GM18499 (cell line): ENCODE measurements at regions not wholly inside any gene's neighbourhood (a gene's known extent, or its start where the extent isn't known, plus 50 kb on each side); places are given as distances from the start of the nearest gene placed in this dataset.
"Not testable (repeated sequence)": the region's sequence is repeated elsewhere in the genome, so short reads cannot be mapped to it uniquely, and the experiment has no call there.

Experiments
- ATAC-seq: cut with Tn5 transposase; IDR thresholded peaks from one replicate; pipeline ENCODE4 v1.9.1; 2021; ENCODE audit warnings: moderate number of reproducible peaks; ENCODE audit not compliant: insufficient read depth, unreplicated experiment

- no peak for ATAC-seq
These were observed 127.9 kb upstream of the NRBF2 start for GRCh38 chr10:63005246-63005645.

DNA sequence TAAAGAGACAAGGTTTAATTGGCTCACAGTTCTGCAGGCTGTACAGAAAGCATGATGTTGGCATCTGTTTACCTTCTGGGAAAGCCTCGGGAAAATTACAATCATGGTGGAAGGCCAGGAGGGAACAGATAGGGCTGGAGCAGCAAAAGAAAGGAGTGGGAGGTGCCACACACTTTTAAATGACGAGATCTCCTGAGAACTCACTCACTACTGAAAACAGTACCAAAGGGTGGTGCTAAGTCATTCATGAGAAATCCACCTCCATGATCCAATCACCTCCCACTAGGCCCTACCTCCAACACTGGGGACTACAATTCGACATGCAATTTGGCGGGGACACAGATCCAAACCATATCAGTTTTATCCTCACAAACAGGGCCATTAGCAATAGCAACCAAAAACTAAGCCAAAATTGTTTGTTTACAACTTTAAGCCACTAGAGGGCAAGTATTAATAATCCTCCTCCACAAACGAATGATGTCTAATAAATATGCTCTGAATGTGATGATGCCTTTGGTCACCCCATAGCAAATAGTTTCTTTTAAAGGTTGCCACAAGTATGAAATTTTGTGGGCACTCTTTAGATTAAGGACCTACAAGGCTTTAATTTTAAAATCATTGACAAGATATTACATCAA lies 129.2 kb upstream of the NRBF2 start:
- ATAC-seq, result no peak

DNA sequence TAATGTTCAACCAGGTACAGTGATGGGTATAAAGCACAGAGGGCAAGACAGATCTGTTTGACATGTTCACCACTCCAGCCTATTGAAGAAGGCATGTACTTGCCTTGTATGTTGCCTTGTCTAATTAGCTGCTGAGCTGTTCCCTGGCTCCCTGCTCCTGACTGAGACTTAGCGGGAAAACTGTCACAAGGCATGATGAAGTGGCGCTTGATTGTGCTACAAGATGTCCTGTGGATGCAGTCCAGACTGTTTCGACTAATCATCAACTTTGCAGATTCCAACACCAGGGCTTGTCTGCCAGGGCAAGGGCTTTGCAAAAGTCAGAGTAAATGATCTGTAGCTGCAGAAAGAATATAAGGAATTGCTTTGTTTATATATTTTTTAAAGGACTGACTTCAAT lies 136.2 kb upstream of the NRBF2 start:
- no peak for ATAC-seq

GRCh38 chr10:62996516-62996915 lies 136.6 kb upstream of the NRBF2 start:
- ATAC-seq, result no peak

- no peak for ATAC-seq
These were observed 140.0 kb upstream of the NRBF2 start for GRCh38 chr10:62993121-62993520.

GRCh38 chr10:62992145-62992721 lies 140.9 kb upstream of the NRBF2 start:
- ATAC-seq, result no peak

- no peak for ATAC-seq
These were observed 143.0 kb upstream of the NRBF2 start for GRCh38 chr10:62990126-62990525.

DNA sequence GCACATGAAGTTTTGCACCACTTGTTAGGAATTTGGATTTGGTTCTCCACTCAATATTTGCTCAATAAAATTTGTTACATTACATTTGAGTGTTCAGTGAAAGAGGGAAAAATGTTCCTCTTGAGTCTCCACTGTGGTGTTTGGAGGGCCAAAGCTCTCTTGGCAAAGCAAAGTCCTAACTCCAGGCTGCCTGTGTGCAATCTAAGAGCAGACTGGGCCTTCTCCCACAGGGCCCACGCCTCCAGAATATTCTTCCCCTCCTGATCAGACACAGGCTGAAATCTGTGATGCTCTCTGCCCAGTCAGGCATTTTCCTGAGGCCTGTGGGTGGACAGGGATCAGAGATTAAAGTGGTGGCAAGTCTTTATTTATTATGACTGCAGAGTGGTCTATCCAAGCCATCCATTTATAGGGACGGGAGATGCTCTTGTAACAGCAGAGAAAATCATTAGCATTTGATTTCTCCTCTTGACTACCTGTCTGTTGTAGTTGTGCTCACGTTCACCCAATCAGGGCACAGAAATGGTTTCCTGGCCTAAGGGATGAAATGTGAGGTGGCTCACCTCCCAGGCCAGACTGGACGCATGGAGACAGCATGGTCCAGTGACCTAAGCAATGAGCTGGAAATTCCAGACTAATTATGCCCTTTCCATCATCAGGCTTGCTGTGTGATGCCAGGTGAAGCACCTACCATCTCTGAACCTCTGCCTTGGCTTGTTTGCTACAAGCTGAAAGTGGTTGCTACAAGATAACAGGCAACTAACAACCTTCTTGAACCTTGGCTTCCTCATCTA lies 147.1 kb upstream of the NRBF2 start:
- ATAC-seq, result no peak

DNA sequence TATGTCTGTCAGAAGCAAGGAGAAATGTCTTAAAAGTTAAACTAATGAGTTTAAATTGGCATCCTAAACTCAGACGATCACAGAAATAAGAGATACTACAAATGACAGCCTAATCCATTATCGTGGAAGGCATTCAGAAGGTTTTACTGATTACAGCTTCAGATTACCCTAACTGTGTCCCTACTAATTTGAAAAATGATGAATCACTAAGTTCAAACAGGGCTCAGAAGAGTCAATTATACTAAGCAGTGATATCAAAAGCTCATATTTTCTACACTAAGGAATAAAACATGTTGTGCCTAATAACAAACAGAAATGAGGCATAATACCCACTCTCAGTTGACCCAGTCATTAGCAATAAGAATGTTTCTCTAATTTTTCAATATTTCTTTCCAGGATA lies 152.0 kb upstream of the NRBF2 start:
- ATAC-seq, result no peak

DNA sequence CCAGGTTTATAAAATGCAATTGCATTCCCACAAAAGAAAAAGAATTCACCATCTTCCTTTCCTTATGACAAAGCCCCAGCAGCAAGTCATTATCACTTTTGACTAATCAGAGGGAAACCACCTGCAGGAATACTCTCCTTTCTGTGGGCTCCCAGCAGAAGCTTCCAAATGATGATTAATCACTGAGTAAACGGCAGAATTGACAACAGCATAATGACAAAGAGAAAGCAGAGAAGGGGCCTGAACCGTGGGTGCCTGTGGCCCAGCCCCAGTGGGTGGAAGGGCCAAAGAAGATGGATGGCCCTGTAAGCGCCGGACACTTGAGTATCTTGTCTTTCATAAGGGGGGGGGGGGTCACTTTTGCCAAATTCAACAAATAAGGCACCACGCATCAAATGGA lies 152.4 kb upstream of the NRBF2 start:
- ATAC-seq, result no peak

- no peak for ATAC-seq
These were observed 153.2 kb upstream of the NRBF2 start for GRCh38 chr10:62979921-62980320.

DNA sequence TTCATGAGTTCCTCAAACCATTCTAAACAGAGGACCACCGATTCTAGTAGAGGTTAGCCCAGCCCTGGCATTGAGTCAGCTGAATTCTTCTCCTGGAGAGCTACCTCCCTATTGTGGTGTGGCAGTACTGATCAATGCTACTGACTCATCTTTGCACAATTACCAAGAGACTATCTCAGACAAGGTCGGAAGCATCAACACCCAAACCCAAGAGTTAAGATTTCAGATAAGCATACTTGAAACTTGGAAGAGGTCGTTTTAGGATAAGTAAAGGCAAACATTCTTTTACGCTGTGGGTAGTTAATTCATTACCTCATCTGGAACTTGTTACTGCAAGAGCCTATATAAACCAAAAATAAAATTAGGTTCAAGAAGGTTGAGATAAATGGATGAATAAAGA lies 154.6 kb upstream of the NRBF2 start:
- ATAC-seq, result no peak

- ATAC-seq, result not testable (repeated sequence)
These were observed 158.3 kb upstream of the NRBF2 start for GRCh38 chr10:62974795-62975194.

GRCh38 chr10:62972103-62972502 lies 155.9 kb upstream of the EGR2 start:
- ATAC-seq, result no peak

DNA sequence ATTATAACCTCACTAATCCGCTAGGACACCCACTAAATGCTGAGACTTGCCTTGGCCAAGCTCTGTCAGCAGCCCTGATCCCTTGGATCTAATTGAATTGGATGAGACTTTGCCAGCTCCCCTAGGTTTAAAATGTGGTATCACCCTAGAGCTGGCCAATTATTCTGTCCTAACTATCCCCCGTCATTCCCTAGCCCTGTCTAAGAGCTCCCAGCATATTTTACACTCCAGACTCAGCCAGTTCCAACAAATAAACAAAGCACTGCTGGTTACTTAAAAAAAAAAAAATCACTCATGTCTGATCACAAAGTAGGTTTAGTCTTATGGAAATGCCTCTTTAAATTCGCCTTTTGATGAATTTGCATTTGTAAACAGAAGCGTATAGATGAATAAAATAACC lies 147.9 kb upstream of the EGR2 start:
- ATAC-seq, result no peak

DNA sequence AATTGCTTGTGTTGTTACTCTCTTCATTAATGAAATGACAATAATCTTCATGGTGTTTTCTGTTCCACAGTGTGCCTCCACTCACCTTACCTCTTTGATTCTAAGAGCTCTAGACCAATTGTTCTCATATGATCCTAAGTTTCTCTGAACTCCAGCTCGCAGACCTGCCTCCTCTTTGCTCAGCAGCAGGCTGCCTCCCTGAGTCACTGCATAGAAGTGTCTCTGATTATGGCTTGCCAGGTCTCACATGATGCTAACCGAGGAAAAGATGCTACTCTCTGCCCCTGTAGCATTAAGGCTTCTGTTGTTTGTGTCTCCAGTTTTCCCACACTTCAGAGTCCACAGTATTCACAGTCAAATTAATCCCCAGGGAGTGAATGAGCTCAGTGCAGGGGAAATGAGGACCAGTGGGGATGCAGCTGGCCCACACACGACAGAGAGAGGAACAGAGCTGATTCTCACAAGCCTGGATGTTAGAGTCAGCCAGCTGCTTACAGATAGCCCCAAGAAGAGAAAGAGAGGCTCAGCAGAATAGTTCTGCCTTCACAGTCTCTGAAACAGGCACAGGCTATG lies 145.9 kb upstream of the EGR2 start:
- no peak for ATAC-seq

GRCh38 chr10:62960416-62960815 lies 144.2 kb upstream of the EGR2 start:
- no peak for ATAC-seq

GRCh38 chr10:62959553-62959952 lies 143.4 kb upstream of the EGR2 start:
- no peak for ATAC-seq

GRCh38 chr10:62958980-62959379 lies 142.8 kb upstream of the EGR2 start:
- no peak for ATAC-seq

- ATAC-seq, result no peak
These were observed 130.1 kb upstream of the EGR2 start for GRCh38 chr10:62946278-62946677.

DNA sequence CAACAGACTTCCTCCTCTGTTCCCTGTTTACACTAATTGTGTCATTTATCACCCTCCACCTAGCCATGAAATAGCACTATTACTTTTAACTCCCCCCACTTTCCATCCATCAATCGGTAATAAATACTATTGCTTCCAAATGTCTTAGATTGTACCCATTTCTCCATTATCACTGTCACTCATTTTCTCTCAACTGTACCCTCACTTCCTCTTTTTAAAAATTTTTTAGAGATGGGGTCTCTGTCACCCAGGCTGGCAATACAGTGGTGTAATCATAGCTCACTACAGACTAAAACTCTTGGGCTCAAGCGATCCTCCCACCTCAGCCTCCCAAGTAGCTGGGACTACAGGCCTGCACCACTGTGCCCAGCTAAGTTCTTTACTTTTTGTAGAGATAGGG lies 123.5 kb upstream of the EGR2 start:
- ATAC-seq, result no peak
